ENCODE measurements at regions not wholly inside any gene's neighbourhood (a gene's known extent, or its start where the extent isn't known, plus 50 kb on each side); places are given as distances from the start of the nearest gene placed in this dataset.
"Not testable (repeated sequence)": the region's sequence is repeated elsewhere in the genome, so short reads cannot be mapped to it uniquely, and the experiment has no call there.

DNA sequence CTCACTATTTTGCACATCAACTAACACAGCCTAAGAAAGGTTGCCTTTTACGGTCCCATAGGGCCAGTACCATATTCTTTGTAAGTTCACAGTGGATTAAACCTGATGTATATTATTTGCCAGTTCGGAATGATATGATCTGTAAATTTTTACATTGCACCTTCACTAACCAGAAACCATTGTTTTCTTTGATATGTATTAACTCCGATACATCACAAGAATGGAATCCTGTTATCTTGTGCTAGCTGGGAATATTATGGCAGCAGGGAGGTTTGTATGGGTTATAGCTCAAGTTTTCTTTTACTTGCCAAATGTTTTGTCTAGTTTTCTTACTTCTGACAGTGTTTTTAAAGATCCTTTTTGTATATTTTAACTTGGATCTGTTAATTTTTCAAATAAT, 51.4 kb upstream of the S1PR1 start:
- no peak for DNase-seq

DNA sequence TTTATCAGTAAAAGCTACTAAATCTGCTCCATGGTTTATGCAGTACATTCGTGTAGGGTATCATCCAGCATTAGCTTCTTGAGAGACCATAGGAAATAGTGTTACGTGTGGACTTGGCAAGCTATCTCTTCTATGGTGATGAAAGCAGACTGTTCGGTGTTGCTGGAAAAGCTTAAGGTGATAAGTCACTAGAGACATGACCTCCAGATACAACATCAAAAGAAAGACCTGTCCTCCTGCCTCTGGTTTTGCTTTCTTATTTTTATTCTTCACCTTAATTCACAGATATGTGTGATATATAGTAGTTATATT, 53.5 kb upstream of the S1PR1 start:
- no peak for DNase-seq

DNA sequence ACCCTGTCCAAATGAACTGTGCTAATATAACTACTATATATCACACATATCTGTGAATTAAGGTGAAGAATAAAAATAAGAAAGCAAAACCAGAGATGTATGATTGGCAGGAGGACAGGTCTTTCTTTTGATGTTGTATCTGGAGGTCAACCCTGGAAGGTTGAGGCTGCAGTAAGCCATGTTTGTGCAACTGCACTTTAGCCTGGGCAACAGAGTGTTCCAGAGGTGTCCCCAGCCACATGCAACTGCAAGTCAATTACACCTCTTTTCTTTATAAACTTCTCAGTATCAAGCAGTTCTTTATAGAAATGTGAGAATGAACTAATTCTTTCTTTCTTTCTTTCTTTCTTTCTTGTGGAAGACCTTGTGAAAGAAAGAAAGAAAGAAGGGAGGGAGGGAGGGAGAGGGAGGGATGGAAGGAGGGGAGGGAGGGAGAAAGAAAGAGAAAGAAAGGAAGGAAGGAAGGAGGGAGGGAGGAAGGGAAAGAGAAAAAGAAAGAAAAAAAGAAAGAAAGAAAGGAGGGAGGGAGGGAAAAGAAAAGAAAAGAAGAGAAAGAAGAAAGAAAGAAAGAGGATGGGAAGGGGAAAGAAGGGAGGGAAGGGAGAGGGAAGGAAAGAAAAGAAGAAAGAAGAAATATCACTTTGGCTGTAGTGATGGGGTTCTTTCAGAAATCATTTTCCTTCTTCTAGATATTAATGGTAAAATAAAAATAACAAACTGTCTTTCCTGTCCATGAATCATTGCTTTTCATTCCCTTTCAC, 54.0 kb upstream of the S1PR1 start:
- no peak for DNase-seq

DNA sequence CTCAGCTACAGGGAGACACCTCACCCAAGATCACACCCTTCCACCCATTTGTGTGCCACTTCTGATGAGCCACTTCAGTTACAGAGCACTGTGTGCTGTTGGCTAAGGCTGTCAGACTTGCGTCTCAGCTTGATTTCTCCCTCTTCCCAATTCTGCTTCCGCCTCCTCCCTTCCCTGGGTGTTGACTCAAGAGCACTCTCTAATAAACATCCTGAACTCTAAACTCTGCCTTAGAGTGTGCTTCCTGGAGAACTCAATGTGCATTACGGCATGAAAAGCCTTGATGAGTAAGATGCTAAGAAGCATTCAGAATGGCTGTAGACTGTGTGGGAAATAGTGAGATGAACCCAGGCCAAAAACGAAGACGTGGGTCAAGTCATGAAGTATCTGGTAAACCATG, 54.9 kb upstream of the S1PR1 start:
- peak in 2 of 4 experiments; percentile 14 to 45 for DNase-seq

DNA sequence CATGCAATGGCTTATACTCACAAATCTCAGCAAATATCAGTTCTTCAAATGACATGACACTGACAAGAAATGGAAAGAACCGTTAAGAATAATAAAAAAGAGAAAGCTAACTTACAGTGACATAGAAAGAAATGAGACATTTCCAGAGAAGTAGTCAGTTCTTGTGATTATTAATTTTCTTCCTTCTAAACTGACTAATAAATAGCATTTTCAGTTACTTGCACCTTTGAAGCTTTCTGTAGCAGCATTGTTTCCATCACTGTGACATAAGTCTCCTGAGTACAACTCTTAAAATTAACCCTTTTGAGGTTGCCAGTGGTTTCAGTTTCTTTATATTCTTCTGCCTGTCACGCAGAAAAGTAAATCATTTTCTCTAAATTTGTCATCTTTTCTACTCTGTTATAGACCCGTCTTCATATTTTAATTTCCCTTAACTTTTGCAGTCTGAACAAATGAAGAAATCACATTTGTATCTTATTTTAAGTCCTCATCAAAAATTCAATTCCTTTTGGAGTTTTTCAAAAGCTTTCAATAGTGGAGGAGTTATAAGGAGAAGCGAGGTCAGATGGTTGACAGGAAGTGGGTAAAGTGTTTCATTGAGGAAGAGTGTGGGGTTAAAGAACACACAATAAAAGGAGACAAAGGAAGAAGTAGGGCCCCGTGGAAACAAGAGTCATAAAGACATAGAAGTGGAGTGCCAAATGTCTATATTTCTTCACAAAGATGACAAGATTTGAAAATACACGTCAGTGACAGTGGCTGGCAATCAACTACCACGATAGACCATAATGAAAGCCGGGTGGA, 57.9 kb upstream of the S1PR1 start:
- peak in 3 of 4 experiments; percentile 36 to 63 (median 63) for DNase-seq

DNA sequence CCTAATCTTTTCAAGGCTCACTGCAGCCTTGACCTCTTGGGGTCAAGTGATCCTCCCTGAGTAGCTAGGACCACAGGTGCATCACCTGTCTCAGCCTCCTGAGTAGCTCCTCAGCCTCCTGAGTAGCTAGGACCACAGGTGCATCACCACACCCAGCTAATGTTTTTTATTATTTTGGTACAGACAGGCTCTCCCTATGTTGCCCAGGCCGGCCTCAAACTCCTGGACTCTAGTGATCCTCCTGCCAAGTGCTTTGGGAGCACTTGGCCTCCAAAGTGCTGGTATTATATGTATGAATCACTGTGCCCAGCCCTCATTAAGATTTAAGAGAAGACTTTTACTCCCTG, 58.5 kb upstream of the S1PR1 start:
- no peak for DNase-seq

DNA sequence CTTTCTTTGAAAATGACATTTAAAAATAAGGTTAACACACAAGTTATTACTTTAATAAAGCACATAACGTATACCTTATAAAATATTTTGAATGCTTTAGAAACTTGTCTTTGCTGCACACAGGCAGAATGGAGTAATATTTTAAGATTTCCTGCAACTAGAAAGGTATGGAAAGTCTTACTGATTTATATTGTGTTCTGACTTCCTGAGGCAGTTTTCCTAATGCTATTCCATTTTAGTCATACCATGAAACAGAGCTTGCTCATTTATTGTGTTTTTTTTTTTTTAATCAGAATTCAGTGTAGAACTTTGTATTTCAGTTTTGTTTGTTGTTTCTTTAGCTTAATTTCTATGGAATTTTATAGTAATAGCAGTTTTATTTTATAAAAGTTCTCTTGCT, 60.9 kb upstream of the S1PR1 start:
- no peak for DNase-seq

DNA sequence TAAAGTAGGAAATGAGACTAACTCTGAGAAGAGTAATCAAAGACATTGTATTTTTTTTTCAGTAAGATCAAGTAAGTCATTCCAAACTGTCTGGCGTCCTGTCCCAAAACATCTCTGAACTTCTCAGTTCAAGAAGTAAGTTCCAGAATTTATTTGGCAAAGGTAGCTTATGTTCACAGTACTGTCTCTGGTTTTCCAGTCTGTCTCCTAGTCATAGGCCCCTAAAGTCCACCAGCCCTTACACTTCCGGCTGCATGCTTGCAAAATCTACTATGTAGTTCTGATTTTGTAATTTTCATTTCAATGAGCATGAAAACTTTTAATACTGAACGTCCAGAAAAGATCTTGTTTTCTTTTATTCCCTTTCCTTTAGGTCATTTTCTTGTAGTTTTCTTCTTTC, 61.4 kb upstream of the S1PR1 start:
- DNase-seq: no peak

DNA sequence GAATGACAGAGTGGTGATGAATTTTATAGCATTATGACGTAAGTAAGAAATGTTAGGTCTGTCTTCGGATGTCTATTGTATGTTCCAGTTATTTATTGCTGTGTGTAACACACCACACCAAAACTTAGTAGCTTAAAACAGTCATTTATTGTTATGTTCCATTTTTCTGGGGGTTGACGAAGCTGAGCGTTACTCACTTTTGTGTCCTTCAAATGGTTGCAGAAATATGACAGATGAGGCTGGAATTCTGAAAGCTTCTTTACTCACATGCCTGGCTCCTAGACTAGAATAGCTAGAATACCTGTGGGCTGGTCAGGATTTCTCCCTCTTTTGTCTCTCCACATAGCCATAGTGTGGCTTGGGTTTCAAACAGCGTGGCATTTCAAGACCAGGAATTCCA, 62.1 kb upstream of the S1PR1 start:
- DNase-seq: no peak

DNA sequence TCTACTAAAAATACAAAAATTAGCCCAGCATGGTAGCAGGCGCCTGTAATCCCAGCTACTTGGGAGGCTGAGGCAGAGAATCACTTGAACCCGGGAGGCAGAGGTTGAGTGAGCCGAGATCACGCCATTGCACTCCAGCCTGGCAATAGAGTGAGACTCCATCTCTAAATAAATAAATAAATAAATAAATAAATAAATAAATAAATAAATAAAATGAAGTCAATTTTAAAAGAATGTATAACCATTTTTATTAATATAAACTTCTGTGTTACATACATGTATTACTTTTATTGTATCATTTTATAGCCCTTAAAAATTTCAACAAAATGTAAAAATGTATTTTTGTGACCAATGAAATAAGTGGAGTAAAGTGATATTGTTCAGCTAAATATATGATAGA, 62.5 kb upstream of the S1PR1 start:
- DNase-seq: not testable (repeated sequence)

DNA sequence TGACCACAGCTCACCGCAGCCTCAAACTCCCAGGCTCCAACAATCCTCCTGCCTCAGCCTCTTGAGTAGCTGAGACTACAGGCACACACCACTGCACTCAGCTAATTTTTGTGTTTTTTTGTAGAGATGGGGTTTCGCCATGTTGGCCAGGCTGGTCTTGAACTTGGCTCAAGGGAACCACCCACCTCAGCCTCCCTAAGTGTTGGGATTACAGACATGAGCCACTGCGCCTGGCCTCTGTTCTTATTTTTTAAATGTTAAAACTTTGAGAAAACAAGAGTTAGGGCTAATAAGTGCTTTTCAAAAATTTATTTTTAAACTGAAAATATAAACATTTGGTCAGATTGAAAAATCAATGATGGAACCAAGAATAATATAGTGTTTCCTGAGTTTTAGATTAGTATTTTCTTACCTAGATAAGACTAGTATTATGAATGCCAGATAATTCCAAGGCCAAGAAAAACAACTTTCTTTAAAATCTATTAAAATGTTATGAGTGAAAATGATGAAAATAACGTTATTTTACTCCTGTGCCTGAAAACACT, 66.2 kb upstream of the S1PR1 start:
- DNase-seq: no peak

DNA sequence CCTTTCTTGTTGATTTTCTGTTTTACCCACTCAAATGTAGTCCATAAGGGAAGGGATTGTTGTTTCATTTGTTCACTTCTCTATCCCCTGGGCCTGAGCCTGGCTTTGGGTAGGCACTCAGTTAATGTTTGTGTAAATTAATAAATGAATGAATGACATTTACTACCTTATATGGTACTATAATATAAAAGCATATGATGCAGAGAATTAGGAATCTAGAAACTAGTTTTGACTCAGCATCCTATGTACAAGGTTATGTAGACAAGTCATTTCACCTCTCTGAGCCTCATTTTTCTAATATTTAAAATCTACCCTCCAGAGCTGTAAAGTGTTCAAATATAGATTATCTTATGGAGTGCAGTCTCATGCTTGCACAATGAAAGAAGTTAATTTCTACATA, 68.9 kb upstream of the S1PR1 start:
- DNase-seq: no peak

DNA sequence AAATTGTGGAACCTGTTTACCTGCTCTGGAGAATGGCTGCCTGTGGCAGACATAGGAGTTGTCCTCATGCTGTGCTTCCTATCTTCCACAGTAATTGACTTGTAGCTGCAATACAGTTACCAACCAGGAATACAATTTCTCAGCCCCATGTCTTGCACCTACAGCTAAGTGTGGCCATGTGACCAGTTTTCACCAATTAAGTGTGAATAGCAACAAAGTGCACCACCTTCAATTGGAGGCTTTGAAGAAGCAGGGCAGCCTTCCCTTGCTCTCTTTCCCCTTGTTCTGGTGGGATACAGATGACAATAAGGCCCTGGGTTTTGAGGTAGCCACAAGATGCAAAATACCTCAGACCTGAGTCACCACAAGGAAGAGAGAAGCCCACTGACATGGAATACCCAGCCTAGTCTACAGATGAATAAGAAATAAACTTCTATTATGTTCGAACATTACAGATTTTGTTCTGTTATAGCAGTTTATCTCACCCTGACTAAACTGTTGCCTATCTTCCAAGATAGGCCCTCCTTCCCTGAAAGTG, 70.2 kb upstream of the S1PR1 start:
- DNase-seq: no peak

DNA sequence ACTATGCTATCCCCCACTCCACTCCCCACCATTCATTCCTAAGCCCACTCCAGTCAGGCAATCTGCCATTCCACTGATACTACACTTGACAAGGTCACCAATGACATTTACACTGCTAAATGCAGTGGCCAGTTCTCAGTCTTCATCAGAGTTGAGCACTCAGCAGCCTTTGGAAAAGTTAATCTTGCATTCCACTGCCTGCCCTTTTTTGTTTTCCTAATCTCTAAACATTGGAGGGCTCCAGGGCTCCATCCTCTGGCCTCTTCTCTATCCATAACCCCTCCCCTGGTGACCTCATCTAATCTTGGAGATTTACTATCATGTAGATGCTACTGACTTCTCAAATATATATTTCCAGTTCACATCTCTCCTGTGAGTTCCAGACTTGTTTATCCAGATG, 70.9 kb upstream of the S1PR1 start:
- no peak for DNase-seq

DNA sequence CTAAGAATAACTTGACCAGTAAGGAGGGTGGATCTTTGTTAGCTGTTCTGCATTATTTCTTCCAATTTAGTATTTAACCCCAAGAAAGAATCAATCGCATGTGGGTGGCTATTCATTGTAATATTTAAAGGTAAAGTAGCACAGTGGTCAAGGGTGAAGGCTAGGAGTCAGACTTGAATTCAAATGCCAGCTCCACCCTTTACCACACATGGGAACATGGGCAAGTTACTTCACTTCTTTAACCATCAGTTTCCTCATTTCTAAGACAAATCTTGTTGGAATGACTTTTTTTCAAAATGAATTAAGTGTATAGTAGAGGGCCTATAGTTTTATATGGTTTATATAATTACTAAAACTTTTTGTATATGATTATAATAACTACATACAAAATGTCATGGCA, 71.3 kb upstream of the S1PR1 start:
- peak; percentile 33 to 70 (median 56) for DNase-seq

DNA sequence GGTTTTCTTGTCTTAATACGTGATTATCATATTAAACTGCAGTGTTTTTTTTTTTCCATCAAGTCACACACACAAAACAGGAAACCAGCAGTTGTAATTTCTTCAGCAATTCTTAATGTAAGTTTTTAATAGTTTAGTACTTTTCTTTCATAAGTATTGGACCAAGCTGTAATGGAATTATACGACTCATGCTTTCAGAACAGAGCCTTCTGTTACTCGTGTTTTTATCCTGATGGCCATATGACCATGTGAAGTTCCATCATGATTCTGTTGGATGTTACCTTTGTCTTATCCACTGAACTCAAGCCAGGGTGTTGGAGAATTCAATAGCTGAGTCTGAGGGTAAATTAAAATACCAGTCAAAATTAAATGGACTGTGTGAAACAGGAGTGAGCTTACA, 72.0 kb upstream of the S1PR1 start:
- no peak for DNase-seq

DNA sequence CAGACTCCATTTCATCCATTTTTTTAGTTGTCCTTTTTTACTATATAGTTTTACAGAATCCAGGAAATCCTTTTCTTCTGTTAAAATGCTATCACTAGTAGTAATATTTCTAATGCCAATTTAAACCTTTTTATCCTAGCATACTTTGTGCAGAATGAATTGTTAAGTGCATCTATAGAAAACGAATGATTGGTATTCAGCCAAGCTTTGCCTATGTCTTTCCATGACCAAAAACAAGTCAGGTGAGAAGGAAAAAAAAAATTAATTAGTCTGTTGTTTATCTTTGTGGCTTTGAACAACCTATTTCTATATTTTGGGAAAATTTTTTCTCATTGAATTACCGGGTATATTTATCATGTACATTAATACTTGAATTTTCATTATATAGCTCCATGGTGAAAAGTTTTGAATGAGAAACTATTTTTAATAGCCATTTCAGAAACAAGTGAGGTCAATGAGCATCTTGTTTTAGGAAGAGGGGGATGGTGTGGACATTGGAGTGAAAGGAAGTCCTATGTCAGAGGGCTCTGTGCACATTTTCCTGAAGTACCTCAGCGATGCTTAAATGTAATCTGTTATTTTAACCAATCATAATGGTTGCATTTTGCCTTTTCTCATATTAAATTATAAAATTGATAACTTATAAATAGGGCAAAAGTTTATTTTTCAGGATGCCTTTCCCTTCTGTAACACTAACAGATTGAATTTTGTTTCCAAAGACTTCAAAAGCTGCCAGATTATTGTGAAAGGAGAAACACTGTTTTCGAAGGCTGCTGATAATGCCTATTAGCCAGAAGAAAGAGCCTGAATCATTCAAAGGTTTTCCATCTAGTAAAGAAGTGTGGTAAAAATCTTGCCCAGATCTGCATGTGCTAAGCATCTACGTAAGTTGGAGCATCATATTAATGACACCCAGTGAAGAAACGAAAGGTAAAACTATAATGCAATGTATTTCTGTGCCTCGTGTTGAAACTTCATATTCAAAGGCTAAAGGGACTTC, 73.8 kb upstream of the S1PR1 start:
- no peak for DNase-seq

DNA sequence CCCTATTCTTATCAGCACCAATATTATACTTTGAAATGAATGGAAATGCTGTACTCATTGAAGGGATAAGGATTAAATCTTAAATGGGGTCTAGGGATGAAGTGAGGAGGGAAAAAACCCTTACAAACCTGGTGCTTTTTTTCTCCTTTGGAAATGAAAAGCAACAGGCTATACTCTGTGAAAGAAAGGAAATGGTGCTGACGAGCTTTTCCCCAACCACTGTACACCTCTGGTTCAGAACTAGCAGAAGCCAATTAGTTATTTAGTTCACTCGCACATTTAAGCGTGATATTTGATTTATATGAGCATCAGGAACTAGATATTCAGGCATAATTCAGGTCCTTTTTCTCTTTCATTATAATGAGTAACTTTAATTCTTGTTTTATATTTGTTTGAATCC, 74.5 kb upstream of the S1PR1 start:
- DNase-seq: no peak

DNA sequence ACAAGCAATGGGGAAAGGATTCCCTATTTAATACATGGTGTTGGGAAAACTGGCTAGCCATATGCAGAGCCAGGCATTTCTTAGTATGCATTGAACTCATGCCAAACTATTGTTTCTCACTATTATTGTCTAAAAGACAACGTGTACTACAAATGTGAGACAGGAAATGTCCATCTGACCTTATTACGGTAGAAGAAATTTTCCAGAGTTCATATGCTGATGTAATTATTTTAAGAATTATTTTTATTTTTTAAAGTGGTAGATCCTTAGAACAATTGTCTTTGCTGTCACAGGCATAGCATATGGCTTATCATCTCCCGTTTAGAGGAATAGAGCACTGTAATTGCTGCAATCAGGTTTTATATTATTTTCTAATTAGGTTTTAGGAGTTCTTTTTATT, 75.2 kb upstream of the S1PR1 start:
- no peak for DNase-seq

DNA sequence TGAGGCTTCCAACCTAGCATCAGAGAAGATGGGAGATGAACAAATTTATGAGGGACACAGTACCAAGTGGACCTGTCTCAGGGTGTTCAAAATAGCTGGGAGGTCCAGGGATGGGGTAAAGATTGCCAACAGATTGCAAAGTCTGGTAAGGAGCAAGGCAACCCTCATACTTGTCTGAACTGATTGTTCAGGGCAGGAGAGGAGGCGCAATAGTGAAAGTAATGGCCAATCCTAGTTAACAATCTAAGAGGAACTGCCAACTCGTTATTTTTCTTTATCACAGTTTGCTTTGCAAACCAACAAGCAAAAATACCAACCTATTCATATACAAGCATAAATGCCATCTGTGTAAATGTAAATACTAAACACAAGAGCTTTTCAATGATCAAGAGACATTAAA, 78.4 kb upstream of the S1PR1 start:
- no peak for DNase-seq

DNA sequence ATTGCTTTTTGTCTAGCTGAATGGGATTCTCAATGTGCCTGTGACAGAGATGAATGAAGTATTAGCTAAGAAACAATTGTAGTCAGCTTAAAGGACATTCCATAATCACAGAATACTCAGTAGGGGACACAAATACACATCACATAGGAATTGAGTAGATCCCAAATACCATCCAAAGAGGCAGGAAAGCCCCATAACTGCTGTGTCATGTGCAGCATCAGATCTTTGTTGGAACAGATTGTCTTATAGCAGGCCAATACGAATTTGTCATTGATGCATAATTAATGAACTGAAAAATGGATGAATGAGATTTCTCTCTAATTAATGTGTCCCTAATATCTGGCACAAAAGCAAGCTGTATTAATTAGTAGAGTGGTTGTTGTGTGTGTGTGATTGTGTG, 82.3 kb upstream of the S1PR1 start:
- DNase-seq: no peak

DNA sequence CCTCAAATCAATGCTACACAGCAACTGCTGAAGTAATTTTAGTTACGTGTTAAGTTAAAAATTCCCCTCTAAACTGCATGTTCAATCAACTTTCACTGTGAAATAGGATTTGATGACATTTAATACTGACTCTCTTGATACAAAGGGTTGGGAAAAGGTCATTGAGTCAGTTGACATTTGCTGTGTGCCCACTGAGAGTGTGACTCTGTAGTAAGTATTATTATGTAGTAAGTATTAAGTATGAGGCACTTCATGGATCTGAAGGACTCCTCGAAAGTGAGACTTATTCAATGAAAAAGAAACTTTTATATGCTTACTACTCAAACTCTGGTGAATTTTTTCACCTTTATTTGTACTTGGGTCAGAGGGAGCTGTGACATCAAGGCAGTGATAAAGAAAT, 83.1 kb upstream of the S1PR1 start:
- peak in 2 of 4 experiments; percentile 30 to 57 for DNase-seq

DNA sequence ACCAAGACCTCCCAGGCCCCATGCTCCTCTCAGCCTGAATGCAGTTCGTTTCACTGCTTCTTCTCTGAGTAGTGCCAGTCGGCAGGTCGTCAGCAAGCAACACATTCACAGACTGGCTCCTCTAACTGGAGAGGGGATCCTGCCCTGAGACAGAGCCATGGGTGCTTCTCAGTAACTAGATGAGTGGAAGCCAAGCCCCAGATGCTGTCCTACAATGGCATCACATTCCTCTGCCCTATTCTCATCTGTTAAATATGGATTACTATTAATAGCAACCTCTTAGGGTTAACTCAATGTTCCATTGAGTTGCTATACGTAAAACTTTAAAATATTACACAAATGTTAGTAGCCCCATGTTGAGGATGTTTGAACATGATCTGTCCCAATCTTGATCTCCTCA, 84.2 kb upstream of the S1PR1 start:
- no peak for DNase-seq

All from suppressor macrophage (primary cell).